GM10266 (cell line): ENCODE measurements at regions not wholly inside any gene's neighbourhood (a gene's known extent, or its start where the extent isn't known, plus 50 kb on each side); places are given as distances from the start of the nearest gene placed in this dataset.

Experiments used
- DNase-seq: peaks from one replicate; pipeline ENCODE4 v3.0.0; 2012; ENCODE audit errors: extremely low spot score
- CTCF ChIP-seq: IDR thresholded peaks from 2 replicates; pipeline ENCODE4 v1.5.1; 2012; ENCODE audit warnings: mild to moderate bottlenecking, low read depth; ENCODE audit not compliant: control insufficient read depth, insufficient read depth; ENCODE audit errors: missing control alignments

GRCh38 chr18:61225336-61225735 is 107.9 kb upstream of the CDH20 start:
- no peak for DNase-seq
- no peak for TF ChIP-seq CTCF

- DNase-seq: no peak
- TF ChIP-seq CTCF: no peak
Observed at GRCh38 chr18:61236356-61237057, 96.7 kb upstream of the CDH20 start.

GRCh38 chr18:61237529-61237928 is 95.7 kb upstream of the CDH20 start:
- TF ChIP-seq CTCF: no peak
- no peak for DNase-seq

GRCh38 chr18:61239051-61239450 is 94.2 kb upstream of the CDH20 start:
- TF ChIP-seq CTCF: no peak
- DNase-seq: no peak

- no peak for DNase-seq
- no peak for TF ChIP-seq CTCF
Observed at GRCh38 chr18:61241260-61241853, 91.9 kb upstream of the CDH20 start.

- no peak for TF ChIP-seq CTCF
- no peak for DNase-seq
Observed at GRCh38 chr18:61244632-61245031, 88.6 kb upstream of the CDH20 start.

- TF ChIP-seq CTCF: no peak
- DNase-seq: no peak
Observed at GRCh38 chr18:61245276-61245675, 88.0 kb upstream of the CDH20 start.
